ENCODE measurements at regions not wholly inside any gene's neighbourhood (a gene's known extent, or its start where the extent isn't known, plus 50 kb on each side); places are given as distances from the start of the nearest gene placed in this dataset.

GRCh38 chr2:187093771-187094412, 244.9 kb upstream of the ZSWIM2 start:
- H3K27ac Mint-ChIP-seq = no peak overlapping the region
- H3K36me3 Mint-ChIP-seq (ENCODE audit: low read depth) = no peaks in the 10 kb centered on the region
- no peak for ATAC-seq (replicated peaks)
- no peaks in the 10 kb centered on the region for H3K27me3 Mint-ChIP-seq
- peaks cover 6% of the 10 kb centered on the region for H3K9me3 Mint-ChIP-seq
- no peak overlapping the region for H3K4me3 Mint-ChIP-seq
- no peaks in the 10 kb centered on the region for H3K4me1 Mint-ChIP-seq

- Mint-ChIP-seq H3K27me3 (no peaks in the 10 kb centered on the region), H3K27ac (no peak overlapping the region), H3K36me3 (ENCODE audit: low read depth) (no peaks in the 10 kb centered on the region), H3K4me1 (no peaks in the 10 kb centered on the region), H3K9me3 (peaks cover 6% of the 10 kb centered on the region), H3K4me3 (no peak overlapping the region)
- ATAC-seq (replicated peaks) = no peak
Observed at GRCh38 chr2:187091664-187092063, 242.7 kb upstream of the ZSWIM2 start.

- no peak for ATAC-seq (replicated peaks)
- peaks cover 8% of the 10 kb centered on the region for H3K9me3 Mint-ChIP-seq
- no peaks in the 10 kb centered on the region for H3K27me3 Mint-ChIP-seq
- no peaks in the 10 kb centered on the region for H3K4me1 Mint-ChIP-seq
- no peak overlapping the region for H3K27ac Mint-ChIP-seq
- no peak overlapping the region for H3K4me3 Mint-ChIP-seq
- H3K36me3 Mint-ChIP-seq (ENCODE audit: low read depth) = no peaks in the 10 kb centered on the region
Observed at GRCh38 chr2:187084524-187084923, 235.6 kb upstream of the ZSWIM2 start.

GRCh38 chr2:187081461-187081860, 232.5 kb upstream of the ZSWIM2 start:
- ATAC-seq (replicated peaks) = no peak
- Mint-ChIP-seq H3K36me3 (ENCODE audit: low read depth) (no peaks in the 10 kb centered on the region), H3K27ac (no peak overlapping the region), H3K9me3 (peaks cover 3% of the 10 kb centered on the region), H3K4me1 (no peaks in the 10 kb centered on the region), H3K4me3 (no peak overlapping the region), H3K27me3 (no peaks in the 10 kb centered on the region)

GRCh38 chr2:187079901-187080300, 230.9 kb upstream of the ZSWIM2 start:
- no peaks in the 10 kb centered on the region for H3K27me3 Mint-ChIP-seq
- no peak for ATAC-seq (replicated peaks)
- H3K4me3 Mint-ChIP-seq = no peak overlapping the region
- H3K4me1 Mint-ChIP-seq = no peaks in the 10 kb centered on the region
- no peak overlapping the region for H3K27ac Mint-ChIP-seq
- H3K36me3 Mint-ChIP-seq (ENCODE audit: low read depth) = no peaks in the 10 kb centered on the region
- H3K9me3 Mint-ChIP-seq = peaks cover 3% of the 10 kb centered on the region

- Mint-ChIP-seq H3K4me1 (no peaks in the 10 kb centered on the region), H3K27ac (no peak overlapping the region), H3K9me3 (no peaks in the 10 kb centered on the region), H3K36me3 (ENCODE audit: low read depth) (no peaks in the 10 kb centered on the region), H3K4me3 (no peak overlapping the region), H3K27me3 (no peaks in the 10 kb centered on the region)
- ATAC-seq (replicated peaks) = no peak
Observed at GRCh38 chr2:187078297-187078696, 229.3 kb upstream of the ZSWIM2 start.

GRCh38 chr2:187075671-187076070, 226.7 kb upstream of the ZSWIM2 start:
- no peak overlapping the region for H3K4me3 Mint-ChIP-seq
- no peaks in the 10 kb centered on the region for H3K27me3 Mint-ChIP-seq
- no peak overlapping the region for H3K27ac Mint-ChIP-seq
- peaks cover 4% of the 10 kb centered on the region for H3K9me3 Mint-ChIP-seq
- no peaks in the 10 kb centered on the region for H3K36me3 Mint-ChIP-seq (ENCODE audit: low read depth)
- no peak for ATAC-seq (replicated peaks)
- no peaks in the 10 kb centered on the region for H3K4me1 Mint-ChIP-seq

- Mint-ChIP-seq H3K4me3 (no peak overlapping the region), H3K27me3 (no peaks in the 10 kb centered on the region), H3K36me3 (ENCODE audit: low read depth) (no peaks in the 10 kb centered on the region), H3K9me3 (peaks cover 4% of the 10 kb centered on the region), H3K4me1 (no peaks in the 10 kb centered on the region), H3K27ac (no peak overlapping the region)
- no peak for ATAC-seq (replicated peaks)
Observed at GRCh38 chr2:187075199-187075635, 226.2 kb upstream of the ZSWIM2 start.

- Mint-ChIP-seq H3K36me3 (ENCODE audit: low read depth) (no peaks in the 10 kb centered on the region), H3K9me3 (peaks cover 5% of the 10 kb centered on the region), H3K4me3 (no peak overlapping the region), H3K27me3 (no peaks in the 10 kb centered on the region), H3K4me1 (no peaks in the 10 kb centered on the region), H3K27ac (no peak overlapping the region)
- ATAC-seq (replicated peaks) = no peak
Observed at GRCh38 chr2:187058198-187058597, 209.2 kb upstream of the ZSWIM2 start.

- peaks cover 5% of the 10 kb centered on the region for H3K9me3 Mint-ChIP-seq
- H3K4me1 Mint-ChIP-seq = no peaks in the 10 kb centered on the region
- no peaks in the 10 kb centered on the region for H3K27me3 Mint-ChIP-seq
- no peak overlapping the region for H3K27ac Mint-ChIP-seq
- no peaks in the 10 kb centered on the region for H3K36me3 Mint-ChIP-seq (ENCODE audit: low read depth)
- no peak for ATAC-seq (replicated peaks)
- no peak overlapping the region for H3K4me3 Mint-ChIP-seq
Observed at GRCh38 chr2:187057466-187057865, 208.5 kb upstream of the ZSWIM2 start.

GRCh38 chr2:187056416-187057334, 207.7 kb upstream of the ZSWIM2 start:
- Mint-ChIP-seq H3K4me1 (no peaks in the 10 kb centered on the region), H3K36me3 (ENCODE audit: low read depth) (no peaks in the 10 kb centered on the region), H3K27me3 (no peaks in the 10 kb centered on the region), H3K27ac (no peak overlapping the region), H3K9me3 (peaks cover 5% of the 10 kb centered on the region), H3K4me3 (no peak overlapping the region)
- no peak for ATAC-seq (replicated peaks)

- H3K9me3 Mint-ChIP-seq = peaks cover 5% of the 10 kb centered on the region
- H3K4me3 Mint-ChIP-seq = no peak overlapping the region
- H3K36me3 Mint-ChIP-seq (ENCODE audit: low read depth) = no peaks in the 10 kb centered on the region
- ATAC-seq (replicated peaks) = no peak
- H3K4me1 Mint-ChIP-seq = no peaks in the 10 kb centered on the region
- H3K27me3 Mint-ChIP-seq = no peaks in the 10 kb centered on the region
- no peak overlapping the region for H3K27ac Mint-ChIP-seq
Observed at GRCh38 chr2:187055463-187055862, 206.5 kb upstream of the ZSWIM2 start.

GRCh38 chr2:187054501-187055319, 205.7 kb upstream of the ZSWIM2 start:
- Mint-ChIP-seq H3K4me1 (no peaks in the 10 kb centered on the region), H3K27me3 (no peaks in the 10 kb centered on the region), H3K36me3 (ENCODE audit: low read depth) (no peaks in the 10 kb centered on the region), H3K4me3 (no peak overlapping the region), H3K27ac (no peak overlapping the region), H3K9me3 (peaks cover 5% of the 10 kb centered on the region)
- no peak for ATAC-seq (replicated peaks)

GRCh38 chr2:187051350-187051749, 202.4 kb upstream of the ZSWIM2 start:
- Mint-ChIP-seq H3K9me3 (peaks cover 9% of the 10 kb centered on the region), H3K36me3 (ENCODE audit: low read depth) (no peaks in the 10 kb centered on the region), H3K4me1 (no peaks in the 10 kb centered on the region), H3K27ac (no peak overlapping the region), H3K4me3 (no peak overlapping the region), H3K27me3 (no peaks in the 10 kb centered on the region)
- no peak for ATAC-seq (replicated peaks)
